K562 (cell line): ENCODE measurements at regions not wholly inside any gene's neighbourhood (a gene's known extent, or its start where the extent isn't known, plus 50 kb on each side); places are given as distances from the start of the nearest gene placed in this dataset.

Source experiments
- BMI1 ChIP-seq: fragments of 150-350 bp; IDR thresholded peaks from 2 replicates; pipeline ENCODE4 v1.6.1; 2014; ENCODE audit warnings: low read length
- CBFB ChIP-seq: sonication (generic); formaldehyde crosslinking; IDR thresholded peaks from 2 replicates; pipeline ENCODE4 v1.4.0; 2020; ENCODE audit warnings: mild to moderate bottlenecking, missing genetic modification reagents
- CREM ChIP-seq: IDR thresholded peaks from 2 replicates; pipeline ENCODE4 v1.6.1; 2014; ENCODE audit warnings: antibody characterized with exemption, low read depth
- CSDE1 ChIP-seq, 2 experiments: fragments of 450-650 bp; IDR thresholded peaks; 2 replicates each; pipeline ENCODE4 v1.6.1; 2016; ENCODE audit warnings: mild to moderate bottlenecking in 1 of 2
- GTF2E2 ChIP-seq: fragments of 200-800 bp; sonication (Bioruptor generic); IDR thresholded peaks from 2 replicates; pipeline ENCODE4 v1.6.1; 2016; ENCODE audit warnings: missing genetic modification characterization, missing compliant biosample characterization
- MAFF ChIP-seq: IDR thresholded peaks from 2 replicates; pipeline ENCODE4 v1.6.1; 2012; ENCODE audit warnings: low read length, improper control_type of control experiment
- MEF2D ChIP-seq: conservative IDR thresholded peaks from 2 replicates; pipeline ENCODE4 v1.6.1; 2016; ENCODE audit warnings: low read depth, missing genetic modification characterization, missing compliant biosample characterization
- MTF1 ChIP-seq: fragments of 250-450 bp; sonication (Bioruptor Pico); IDR thresholded peaks from 2 replicates; pipeline ENCODE4 v1.9.0; 2021; ENCODE audit warnings: moderate library complexity, mild to moderate bottlenecking, inconsistent platforms, borderline replicate concordance
- POLR2AphosphoS5 ChIP-seq: IDR thresholded peaks from 2 replicates; pipeline ENCODE4 v1.6.1; 2011; ENCODE audit warnings: mild to moderate bottlenecking, low read depth, low read length, moderate library complexity; ENCODE audit not compliant: control insufficient read depth, insufficient read depth
- POU5F1 ChIP-seq: fragments of 150-350 bp; IDR thresholded peaks from 2 replicates; pipeline ENCODE4 v1.6.1; 2014; ENCODE audit warnings: borderline replicate concordance, low read length, low read depth, mild to moderate bottlenecking; ENCODE audit not compliant: partially characterized antibody
- PRMT5 ChIP-seq: sonication (generic); formaldehyde crosslinking; IDR thresholded peaks from 2 replicates; pipeline ENCODE4 v1.5.0; 2020; ENCODE audit warnings: missing genetic modification reagents
- SUPT5H ChIP-seq: fragments of 450-650 bp; IDR thresholded peaks from 2 replicates; pipeline ENCODE4 v1.6.1; 2016
- TBL1XR1 ChIP-seq, 2 experiments: IDR thresholded peaks; 2 replicates each; pipeline ENCODE4 v1.6.1; 2012; ENCODE audit warnings: improper control_type of control experiment in 2 of 2, low read length in 2 of 2, mild to moderate bottlenecking in 1 of 2
- XRCC4 ChIP-seq: IDR thresholded peaks from one replicate; pipeline ENCODE4 v1.6.1; 2011; ENCODE audit not compliant: insufficient read depth, insufficient read length; ENCODE audit errors: extremely low read depth
- XRCC5 ChIP-seq: fragments of 200-400 bp; formaldehyde crosslinking; IDR thresholded peaks from 2 replicates; pipeline ENCODE4 v1.6.1; 2017; ENCODE audit warnings: low read depth, mild to moderate bottlenecking, low read length
- ZNF124 ChIP-seq: sonication (generic); formaldehyde crosslinking; IDR thresholded peaks from 2 replicates; pipeline ENCODE4 v1.8.1; 2022; ENCODE audit warnings: missing genetic modification reagents
- ZNF134 ChIP-seq: fragments of 250-450 bp; sonication (Bioruptor Pico); conservative IDR thresholded peaks from 2 replicates; pipeline ENCODE4 v1.4.0; 2020
- TF ChIP-seq, protein P1 (sequence below): sonication (generic); formaldehyde crosslinking; IDR thresholded peaks from 2 replicates; pipeline ENCODE4 v1.8.0; 2023; ENCODE audit warnings: missing genetic modification reagents, mild to moderate bottlenecking, borderline replicate concordance
- TF ChIP-seq, protein P2 (sequence below): fragments of 450-650 bp; IDR thresholded peaks from 2 replicates; pipeline ENCODE4 v1.7.1; 2018; ENCODE audit warnings: mild to moderate bottlenecking, low read depth; ENCODE audit not compliant: partially characterized antibody
- TF ChIP-seq, protein P3 (sequence below): fragments of 250-450 bp; sonication (Bioruptor Pico); IDR thresholded peaks from 2 replicates; pipeline ENCODE4 v1.5.0; 2021
- TF ChIP-seq, protein P4 (sequence below): IDR thresholded peaks from 2 replicates; pipeline ENCODE4 v1.6.1; 2011; ENCODE audit not compliant: insufficient read length; ENCODE audit errors: extremely low read depth

DNA sequence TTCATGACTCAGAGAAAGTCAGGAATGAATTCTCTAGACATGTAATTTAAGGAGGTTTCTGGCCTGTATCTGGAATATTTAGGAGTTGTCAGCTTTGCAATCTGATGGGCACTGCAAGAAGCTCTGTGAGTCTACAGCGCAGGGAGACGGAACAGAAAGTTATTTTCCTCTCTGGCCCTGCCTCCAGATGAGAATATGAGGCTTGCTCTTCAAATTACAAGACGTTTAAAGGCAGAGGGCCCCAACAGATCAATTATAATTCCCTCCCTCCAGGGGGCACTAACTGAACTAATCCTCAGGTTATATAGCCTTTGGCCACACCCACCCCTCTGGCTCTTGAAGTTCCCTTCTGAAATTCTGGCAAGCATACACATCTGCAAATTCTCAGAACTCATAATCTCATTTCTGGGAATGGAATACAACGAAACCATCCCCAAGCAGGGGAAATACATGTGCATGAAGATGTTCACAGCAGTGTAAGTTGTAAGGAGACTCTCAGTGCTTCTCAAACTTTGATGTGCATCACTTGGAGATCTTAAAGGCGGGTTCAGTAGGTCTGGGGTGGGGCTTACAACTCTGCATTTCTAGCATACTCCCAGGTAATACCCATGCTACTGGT is 307.6 kb downstream of the CWC27 start (continued):
- TF ChIP-seq MEF2D (tag) (no peak), ZNF134 (CRISPR knock-in tag) (no peak), BMI1 (no peak), PRMT5 (CRISPR knock-in tag) (no peak), POLR2AphosphoS5 (no peak), GTF2E2 (tag) (no peak), ZNF124 (CRISPR knock-in tag) (no peak), SUPT5H (no peak), MAFF (no peak), TBL1XR1 (IDR thresholded peaks at IDR 0.05; ENCODE audit: low read length in 2 of 2) (peak in 1 of 2 experiments; percentile 65; a peak in 1 of 4 replicates), XRCC4 (no peak), MTF1 (CRISPR knock-in tag) (no peak), CSDE1 (IDR thresholded peaks at IDR 0.05) (no peak; a peak in 1 of 4 replicates), CREM (no peak), CBFB (CRISPR knock-in tag) (no peak), XRCC5 (0 out of 2 replicates have a peak, but pooled peaks have one; percentile 21), POU5F1 (no peak)
- TF ChIP-seq, protein P1, sequence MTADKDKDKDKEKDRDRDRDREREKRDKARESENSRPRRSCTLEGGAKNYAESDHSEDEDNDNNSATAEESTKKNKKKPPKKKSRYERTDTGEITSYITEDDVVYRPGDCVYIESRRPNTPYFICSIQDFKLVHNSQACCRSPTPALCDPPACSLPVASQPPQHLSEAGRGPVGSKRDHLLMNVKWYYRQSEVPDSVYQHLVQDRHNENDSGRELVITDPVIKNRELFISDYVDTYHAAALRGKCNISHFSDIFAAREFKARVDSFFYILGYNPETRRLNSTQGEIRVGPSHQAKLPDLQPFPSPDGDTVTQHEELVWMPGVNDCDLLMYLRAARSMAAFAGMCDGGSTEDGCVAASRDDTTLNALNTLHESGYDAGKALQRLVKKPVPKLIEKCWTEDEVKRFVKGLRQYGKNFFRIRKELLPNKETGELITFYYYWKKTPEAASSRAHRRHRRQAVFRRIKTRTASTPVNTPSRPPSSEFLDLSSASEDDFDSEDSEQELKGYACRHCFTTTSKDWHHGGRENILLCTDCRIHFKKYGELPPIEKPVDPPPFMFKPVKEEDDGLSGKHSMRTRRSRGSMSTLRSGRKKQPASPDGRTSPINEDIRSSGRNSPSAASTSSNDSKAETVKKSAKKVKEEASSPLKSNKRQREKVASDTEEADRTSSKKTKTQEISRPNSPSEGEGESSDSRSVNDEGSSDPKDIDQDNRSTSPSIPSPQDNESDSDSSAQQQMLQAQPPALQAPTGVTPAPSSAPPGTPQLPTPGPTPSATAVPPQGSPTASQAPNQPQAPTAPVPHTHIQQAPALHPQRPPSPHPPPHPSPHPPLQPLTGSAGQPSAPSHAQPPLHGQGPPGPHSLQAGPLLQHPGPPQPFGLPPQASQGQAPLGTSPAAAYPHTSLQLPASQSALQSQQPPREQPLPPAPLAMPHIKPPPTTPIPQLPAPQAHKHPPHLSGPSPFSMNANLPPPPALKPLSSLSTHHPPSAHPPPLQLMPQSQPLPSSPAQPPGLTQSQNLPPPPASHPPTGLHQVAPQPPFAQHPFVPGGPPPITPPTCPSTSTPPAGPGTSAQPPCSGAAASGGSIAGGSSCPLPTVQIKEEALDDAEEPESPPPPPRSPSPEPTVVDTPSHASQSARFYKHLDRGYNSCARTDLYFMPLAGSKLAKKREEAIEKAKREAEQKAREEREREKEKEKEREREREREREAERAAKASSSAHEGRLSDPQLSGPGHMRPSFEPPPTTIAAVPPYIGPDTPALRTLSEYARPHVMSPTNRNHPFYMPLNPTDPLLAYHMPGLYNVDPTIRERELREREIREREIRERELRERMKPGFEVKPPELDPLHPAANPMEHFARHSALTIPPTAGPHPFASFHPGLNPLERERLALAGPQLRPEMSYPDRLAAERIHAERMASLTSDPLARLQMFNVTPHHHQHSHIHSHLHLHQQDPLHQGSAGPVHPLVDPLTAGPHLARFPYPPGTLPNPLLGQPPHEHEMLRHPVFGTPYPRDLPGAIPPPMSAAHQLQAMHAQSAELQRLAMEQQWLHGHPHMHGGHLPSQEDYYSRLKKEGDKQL (CRISPR knock-in tag): no peak
- TF ChIP-seq, protein P2, sequence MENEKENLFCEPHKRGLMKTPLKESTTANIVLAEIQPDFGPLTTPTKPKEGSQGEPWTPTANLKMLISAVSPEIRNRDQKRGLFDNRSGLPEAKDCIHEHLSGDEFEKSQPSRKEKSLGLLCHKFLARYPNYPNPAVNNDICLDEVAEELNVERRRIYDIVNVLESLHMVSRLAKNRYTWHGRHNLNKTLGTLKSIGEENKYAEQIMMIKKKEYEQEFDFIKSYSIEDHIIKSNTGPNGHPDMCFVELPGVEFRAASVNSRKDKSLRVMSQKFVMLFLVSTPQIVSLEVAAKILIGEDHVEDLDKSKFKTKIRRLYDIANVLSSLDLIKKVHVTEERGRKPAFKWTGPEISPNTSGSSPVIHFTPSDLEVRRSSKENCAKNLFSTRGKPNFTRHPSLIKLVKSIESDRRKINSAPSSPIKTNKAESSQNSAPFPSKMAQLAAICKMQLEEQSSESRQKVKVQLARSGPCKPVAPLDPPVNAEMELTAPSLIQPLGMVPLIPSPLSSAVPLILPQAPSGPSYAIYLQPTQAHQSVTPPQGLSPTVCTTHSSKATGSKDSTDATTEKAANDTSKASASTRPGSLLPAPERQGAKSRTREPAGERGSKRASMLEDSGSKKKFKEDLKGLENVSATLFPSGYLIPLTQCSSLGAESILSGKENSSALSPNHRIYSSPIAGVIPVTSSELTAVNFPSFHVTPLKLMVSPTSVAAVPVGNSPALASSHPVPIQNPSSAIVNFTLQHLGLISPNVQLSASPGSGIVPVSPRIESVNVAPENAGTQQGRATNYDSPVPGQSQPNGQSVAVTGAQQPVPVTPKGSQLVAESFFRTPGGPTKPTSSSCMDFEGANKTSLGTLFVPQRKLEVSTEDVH: no peak
- TF ChIP-seq, protein P3, sequence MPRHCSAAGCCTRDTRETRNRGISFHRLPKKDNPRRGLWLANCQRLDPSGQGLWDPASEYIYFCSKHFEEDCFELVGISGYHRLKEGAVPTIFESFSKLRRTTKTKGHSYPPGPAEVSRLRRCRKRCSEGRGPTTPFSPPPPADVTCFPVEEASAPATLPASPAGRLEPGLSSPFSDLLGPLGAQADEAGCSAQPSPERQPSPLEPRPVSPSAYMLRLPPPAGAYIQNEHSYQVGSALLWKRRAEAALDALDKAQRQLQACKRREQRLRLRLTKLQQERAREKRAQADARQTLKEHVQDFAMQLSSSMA (CRISPR knock-in tag): no peak
- TF ChIP-seq, protein P4, sequence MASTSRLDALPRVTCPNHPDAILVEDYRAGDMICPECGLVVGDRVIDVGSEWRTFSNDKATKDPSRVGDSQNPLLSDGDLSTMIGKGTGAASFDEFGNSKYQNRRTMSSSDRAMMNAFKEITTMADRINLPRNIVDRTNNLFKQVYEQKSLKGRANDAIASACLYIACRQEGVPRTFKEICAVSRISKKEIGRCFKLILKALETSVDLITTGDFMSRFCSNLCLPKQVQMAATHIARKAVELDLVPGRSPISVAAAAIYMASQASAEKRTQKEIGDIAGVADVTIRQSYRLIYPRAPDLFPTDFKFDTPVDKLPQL: no peak
